Tibial nerve (tissue), 4 donors: ENCODE measurements at regions not wholly inside any gene's neighbourhood (a gene's known extent, or its start where the extent isn't known, plus 50 kb on each side); places are given as distances from the start of the nearest gene placed in this dataset.

Experiments used
- DNase-seq, 2 donors: peaks; one replicate each; pipeline ENCODE4 v3.0.0-alpha.2; 2019; ENCODE audit warnings: low spot score in 2 of 2
- H3K27ac ChIP-seq, 4 donors: fragments of 200-600 bp; sonication (generic) in 3 of 4; one replicate each; pipeline ENCODE4 v1.5.1; 2017 to 2019; ENCODE audit warnings: mild to moderate bottlenecking in 1 of 4
- H3K27me3 ChIP-seq, 2 donors: fragments of 200-600 bp; sonication (generic) in 1 of 2; one replicate each; pipeline versions ENCODE4 v1.5.1 to v1.6.0; 2017 to 2019
- H3K36me3 ChIP-seq, 3 donors: fragments of 200-600 bp; sonication (generic); one replicate each; pipeline ENCODE4 v1.5.1; 2018 to 2019
- H3K4me1 ChIP-seq, 4 donors: fragments of 200-600 bp; sonication (generic) in 3 of 4; one replicate each; pipeline ENCODE4 v1.5.1; 2017 to 2019
- H3K4me3 ChIP-seq, 4 donors: fragments of 200-600 bp; sonication (generic) in 3 of 4; one replicate each; pipeline ENCODE4 v1.5.1; 2017 to 2019; ENCODE audit warnings: mild to moderate bottlenecking in 1 of 4, moderate library complexity in 1 of 4
- H3K9me3 ChIP-seq, 4 donors: fragments of 200-600 bp; sonication (generic) in 3 of 4; one replicate each; pipeline ENCODE4 v1.5.1; 2017 to 2019
- EP300 ChIP-seq, 2 donors: sonication (generic); formaldehyde crosslinking; IDR thresholded peaks; one replicate each; pipeline ENCODE4 v1.6.1; 2017; ENCODE audit warnings: antibody characterized with exemption in 2 of 2, mild to moderate bottlenecking in 1 of 2
- POLR2A ChIP-seq, 2 donors: fragments of 450-650 bp; IDR thresholded peaks; one replicate each; pipeline ENCODE4 v1.6.1; 2017; ENCODE audit warnings: antibody characterized with exemption in 2 of 2, mild to moderate bottlenecking in 2 of 2, moderate library complexity in 2 of 2
- WGBS, 2 donors: methylation state at CpG; one replicate each; pipeline ENCODE4 v1.1.5; 2018; 5-methylcytosine and 5-hydroxymethylcytosine counted together
- TF ChIP-seq, protein P1 (sequence below), 5 experiments: fragments of 200-600 bp in 3 of 5; fragments of 450-650 bp in 2 of 5; sonication (generic) in 3 of 5; IDR thresholded peaks; one replicate each; pipeline ENCODE4 v1.5.1; 2016 to 2019; ENCODE audit warnings: antibody characterized with exemption in 5 of 5, mild to moderate bottlenecking in 3 of 5, moderate library complexity in 2 of 5

- H3K27me3 ChIP-seq = no peaks in the 10 kb centered on the region
- H3K27ac ChIP-seq = peak overlapping the region; percentile 29 to 73 (median 37)
- peak overlapping the region; percentile 19 to 44 (median 24) for H3K4me3 ChIP-seq
- no peaks in the 10 kb centered on the region for H3K36me3 ChIP-seq
- TF ChIP-seq, protein P1, sequence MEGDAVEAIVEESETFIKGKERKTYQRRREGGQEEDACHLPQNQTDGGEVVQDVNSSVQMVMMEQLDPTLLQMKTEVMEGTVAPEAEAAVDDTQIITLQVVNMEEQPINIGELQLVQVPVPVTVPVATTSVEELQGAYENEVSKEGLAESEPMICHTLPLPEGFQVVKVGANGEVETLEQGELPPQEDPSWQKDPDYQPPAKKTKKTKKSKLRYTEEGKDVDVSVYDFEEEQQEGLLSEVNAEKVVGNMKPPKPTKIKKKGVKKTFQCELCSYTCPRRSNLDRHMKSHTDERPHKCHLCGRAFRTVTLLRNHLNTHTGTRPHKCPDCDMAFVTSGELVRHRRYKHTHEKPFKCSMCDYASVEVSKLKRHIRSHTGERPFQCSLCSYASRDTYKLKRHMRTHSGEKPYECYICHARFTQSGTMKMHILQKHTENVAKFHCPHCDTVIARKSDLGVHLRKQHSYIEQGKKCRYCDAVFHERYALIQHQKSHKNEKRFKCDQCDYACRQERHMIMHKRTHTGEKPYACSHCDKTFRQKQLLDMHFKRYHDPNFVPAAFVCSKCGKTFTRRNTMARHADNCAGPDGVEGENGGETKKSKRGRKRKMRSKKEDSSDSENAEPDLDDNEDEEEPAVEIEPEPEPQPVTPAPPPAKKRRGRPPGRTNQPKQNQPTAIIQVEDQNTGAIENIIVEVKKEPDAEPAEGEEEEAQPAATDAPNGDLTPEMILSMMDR (IDR thresholded peaks at IDR 0.05) = no peak
- TF ChIP-seq POLR2A (IDR thresholded peaks at IDR 0.05) (no peak), EP300 (IDR thresholded peaks at IDR 0.05) (no peak)
- 19 to 43% methylated on average over 9 of the region's 9 CpGs for WGBS, 2 donors
- no peak for DNase-seq
- H3K9me3 ChIP-seq = no peaks in the 10 kb centered on the region
- peaks cover 0 to 26% (median 12%) of the 10 kb centered on the region in 4 donors for H3K4me1 ChIP-seq
Measured at GRCh38 chr18:10033016-10033399, 119.2 kb downstream of the VAPA start.

DNA sequence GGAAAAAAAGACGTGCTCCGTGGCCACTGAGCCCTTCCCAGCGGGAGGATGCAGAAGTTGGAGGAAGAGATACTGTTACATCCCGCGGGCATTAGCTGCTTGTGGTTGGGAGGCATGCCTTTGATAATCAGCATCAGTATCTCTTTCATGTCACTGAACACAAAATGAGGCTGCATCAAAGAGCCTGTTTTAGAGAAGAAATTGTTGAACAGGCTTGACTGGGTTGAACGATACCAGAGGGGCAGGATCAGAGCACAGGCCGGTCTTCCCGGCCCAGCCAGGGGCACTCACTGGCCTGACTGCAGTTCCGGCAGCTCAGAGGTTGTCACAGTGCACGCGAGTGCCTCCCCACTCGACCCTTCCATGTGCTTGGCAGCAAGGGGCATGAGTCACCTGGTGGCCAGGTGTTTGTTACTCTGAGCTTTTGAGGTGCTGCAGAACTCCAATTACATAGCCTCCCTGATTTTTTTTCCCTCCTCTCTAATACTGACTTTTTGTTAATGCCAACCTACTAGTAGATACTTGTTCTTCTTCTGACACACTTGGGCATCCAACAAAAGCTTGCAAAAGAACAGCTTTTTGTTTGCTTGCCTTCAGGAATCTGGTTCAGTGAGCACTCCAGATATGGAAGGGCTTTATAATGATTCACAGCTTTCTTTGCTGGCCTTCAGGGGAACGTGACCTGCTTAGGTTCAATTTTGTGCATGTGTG, 121.6 kb downstream of the VAPA start:
- Histone ChIP-seq H3K4me1 (peaks cover 0 to 26% (median 12%) of the 10 kb centered on the region in 4 donors), H3K27me3 (no peaks in the 10 kb centered on the region), H3K4me3 (no peak overlapping the region), H3K9me3 (no peaks in the 10 kb centered on the region), H3K36me3 (no peaks in the 10 kb centered on the region), H3K27ac (peak overlapping the region in 3 of 4 donors; percentile 13 to 51 (median 33))
- TF ChIP-seq, protein P1 (IDR thresholded peaks at IDR 0.05) = no peak
- TF ChIP-seq POLR2A (IDR thresholded peaks at IDR 0.05) (no peak), EP300 (IDR thresholded peaks at IDR 0.05) (no peak)
- DNase-seq = no peak
- 65 to 69% methylated on average over 13 of the region's 13 CpGs for WGBS, 2 donors

- 92 to 93% methylated on average over 6 of the region's 6 CpGs for whole genome bisulfite sequencing, 2 donors
- no peaks in the 10 kb centered on the region for H3K27me3 ChIP-seq
- H3K4me1 ChIP-seq = peaks cover 0 to 26% (median 12%) of the 10 kb centered on the region in 4 donors
- H3K36me3 ChIP-seq = no peaks in the 10 kb centered on the region
- TF ChIP-seq, protein P1 (IDR thresholded peaks at IDR 0.05) = no peak
- peaks cover 0 to 3% (median 0%) of the 10 kb centered on the region in 4 donors for H3K9me3 ChIP-seq
- no peak overlapping the region for H3K4me3 ChIP-seq
- peak overlapping the region in 2 of 4 donors; percentile 13 to 51 for H3K27ac ChIP-seq
- DNase-seq = no peak
Measured at GRCh38 chr18:10036479-10036878, 122.7 kb downstream of the VAPA start.

DNA sequence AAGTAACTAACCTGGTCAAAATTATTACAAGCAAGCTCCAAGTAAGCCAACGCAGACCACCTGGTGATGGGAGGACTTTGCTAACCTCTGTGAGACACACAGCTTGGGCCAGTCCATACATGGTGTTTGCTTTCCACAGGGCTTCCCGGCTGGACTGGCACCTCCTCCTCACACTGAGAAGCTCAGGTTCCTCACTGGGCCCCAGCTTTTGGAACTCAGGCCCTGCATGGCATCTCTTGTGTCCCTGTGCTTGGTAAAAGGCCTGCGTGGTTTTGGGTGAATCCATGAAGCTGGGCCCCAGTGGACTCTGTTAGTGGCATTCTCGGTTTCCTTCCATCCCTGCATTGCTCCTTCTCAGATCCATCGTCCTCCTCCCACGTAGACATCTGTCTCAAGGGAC, 123.4 kb downstream of the VAPA start:
- H3K9me3 ChIP-seq = peaks cover 0 to 10% (median 2%) of the 10 kb centered on the region in 4 donors
- no peak for DNase-seq
- no peak overlapping the region for H3K4me3 ChIP-seq
- H3K36me3 ChIP-seq = no peaks in the 10 kb centered on the region
- no peaks in the 10 kb centered on the region for H3K27me3 ChIP-seq
- H3K27ac ChIP-seq = no peak overlapping the region
- 95% methylated on average over 6 of the region's 6 CpGs for WGBS, 2 donors
- TF ChIP-seq, protein P1 (IDR thresholded peaks at IDR 0.05) = no peak
- no peak for TF ChIP-seq POLR2A (IDR thresholded peaks at IDR 0.05)
- TF ChIP-seq EP300 (IDR thresholded peaks at IDR 0.05) = no peak
- H3K4me1 ChIP-seq = peaks cover 0 to 23% (median 12%) of the 10 kb centered on the region in 4 donors

DNA sequence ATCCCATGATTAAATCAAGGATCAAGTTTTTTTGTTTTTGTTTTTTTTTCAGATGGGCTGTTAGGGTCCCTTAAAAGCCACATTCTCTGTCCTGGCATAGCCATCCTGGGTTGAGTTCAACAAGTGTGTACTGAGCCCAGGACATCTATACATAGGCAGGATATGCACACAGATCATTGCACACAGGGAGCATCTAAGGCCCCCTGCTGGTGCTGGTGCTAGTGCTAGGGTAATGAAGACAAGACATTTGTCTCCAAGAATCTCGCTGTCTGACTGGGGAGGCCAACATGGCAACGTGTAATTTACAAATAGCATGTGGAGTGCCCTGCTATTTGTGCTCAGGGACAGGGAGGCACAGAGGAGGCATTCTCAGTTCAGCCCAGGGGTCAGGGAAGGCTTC, 124.5 kb downstream of the VAPA start:
- Histone ChIP-seq H3K27me3 (no peaks in the 10 kb centered on the region), H3K4me1 (peaks cover 0 to 12% (median 3%) of the 10 kb centered on the region in 4 donors), H3K36me3 (no peaks in the 10 kb centered on the region), H3K4me3 (no peak overlapping the region), H3K9me3 (peaks cover 0 to 21% (median 5%) of the 10 kb centered on the region in 4 donors), H3K27ac (peak overlapping the region in 1 of 4 donors; percentile 16)
- TF ChIP-seq, protein P1 (IDR thresholded peaks at IDR 0.05) = no peak
- TF ChIP-seq POLR2A (IDR thresholded peaks at IDR 0.05) = no peak
- TF ChIP-seq EP300 (IDR thresholded peaks at IDR 0.05) = no peak
- no peak for DNase-seq
- WGBS, 2 donors = 60 to 75% methylated on average over 2 of the region's 2 CpGs
